Pancreas (tissue), 10 donors: ENCODE measurements at regions not wholly inside any gene's neighbourhood (a gene's known extent, or its start where the extent isn't known, plus 50 kb on each side); places are given as distances from the start of the nearest gene placed in this dataset.

ENCODE experiments used
- ATAC-seq, 4 donors: fragments of 200-7000 bp; cut with Tn5 transposase; one replicate each; pipeline versions ENCODE4 v1.8.0 to v1.9.1; 2020; ENCODE audit warnings: mild to moderate bottlenecking in 4 of 4, moderate library complexity in 4 of 4
- DNase-seq, 6 donors: peaks; one replicate each; pipeline ENCODE4 v3.0.0-alpha.2; 2020
- FAIRE-seq: peaks from 2 replicates; lab custom pipeline; 2012; peaks lifted over from hg19 to GRCh38; lab: Jason Lieb, UNC
- H3K27ac ChIP-seq, 4 donors: fragments of 200-600 bp; sonication (generic); 1 replicate in 3 of 4; 2 replicates in 1 of 4; pipeline versions ENCODE4 v1.5.0 to v1.8.0; 2020
- H3K27me3 ChIP-seq, 4 donors: fragments of 200-600 bp; one replicate each; pipeline ENCODE4 v1.8.0; 2021
- H3K36me3 ChIP-seq, 3 donors: fragments of 200-600 bp; sonication (generic) in 1 of 3; one replicate each; pipeline versions ENCODE4 v1.5.0 to v1.8.0; 2020 to 2021
- H3K4me1 ChIP-seq, 3 donors: fragments of 200-600 bp; one replicate each; pipeline ENCODE4 v1.8.0; 2021
- H3K4me3 ChIP-seq, 4 donors: fragments of 200-600 bp; sonication (generic) in 2 of 4; one replicate each; pipeline versions ENCODE4 v1.5.0 to v1.8.0; 2020 to 2021
- H3K9me3 ChIP-seq, 4 donors: fragments of 200-600 bp; one replicate each; pipeline ENCODE4 v1.8.0; 2021
- CTCF ChIP-seq, 4 donors: fragments of 200-600 bp; sonication (generic) in 3 of 4; IDR thresholded peaks; one replicate each; pipeline versions ENCODE4 v1.5.0 to v1.8.0; 2021; ENCODE audit warnings: antibody characterized with exemption in 4 of 4
- WGBS, 2 donors: extraction: QIAGEN DNeasy Blood & Tissue Kit; methylation state at CpG; one replicate each; pipeline ENCODE4 v1.1.7; 2013; 5-methylcytosine and 5-hydroxymethylcytosine counted together
- intact Hi-C, 3 donors: fragments of 100-400 bp; cut with DNase I; formaldehyde crosslinking; loops; one replicate each; pipeline versions ENCODE4 v1.11.1 to v1.14.2; 2022
- donor health status: healthy with polysubstance abuse.
- donor health status: DM: no; HTN: no; CAD: no; lungs with moderate emphysema.
- donor health status: DM: no; HTN: no; CAD: no.
- donor health status: control.
- donor health status: control.
- donor health status: Bipolar disorder and iron deficiency.
- donor health status: DM: yes; HTN: yes; CAD: no.
- donor health status: DM: no; HTN: no; CAD: no.
- donor health status: DM: no; HTN: no; CAD: no.
- donor health status: DM: yes; HTN: yes; CAD: no.

GRCh38 chr21:15207635-15208370 lies 143.0 kb upstream of the NRIP1 start:
- intact Hi-C loops = no loop called here
- TF ChIP-seq CTCF (IDR thresholded peaks at IDR 0.05) = no peak
- ATAC-seq (no peak), FAIRE-seq (no peak), DNase-seq (no peak)
- Histone ChIP-seq H3K4me1 (peaks cover 0 to 9% (median 4%) of the 10 kb centered on the region in 3 donors), H3K4me3 (no peak overlapping the region), H3K27ac (no peak overlapping the region), H3K36me3 (no peaks in the 10 kb centered on the region), H3K9me3 (no peaks in the 10 kb centered on the region), H3K27me3 (no peaks in the 10 kb centered on the region)
- whole genome bisulfite sequencing, 2 donors = 89 to 94% methylated on average over 13 of the region's 13 CpGs

GRCh38 chr21:15208786-15209185 lies 144.0 kb upstream of the NRIP1 start:
- intact Hi-C loops = no loop called here
- H3K9me3 ChIP-seq = no peaks in the 10 kb centered on the region
- ATAC-seq (no peak), FAIRE-seq (no peak), DNase-seq (no peak)
- no peak overlapping the region for H3K27ac ChIP-seq
- no peaks in the 10 kb centered on the region for H3K27me3 ChIP-seq
- no peak for TF ChIP-seq CTCF (IDR thresholded peaks at IDR 0.05)
- H3K4me3 ChIP-seq = no peak overlapping the region
- H3K36me3 ChIP-seq = no peaks in the 10 kb centered on the region
- WGBS, 2 donors = 90 to 92% methylated on average over 4 of the region's 4 CpGs
- peaks cover 0 to 3% (median 0%) of the 10 kb centered on the region in 3 donors for H3K4me1 ChIP-seq

- DNase-seq = no peak
- H3K9me3 ChIP-seq = no peaks in the 10 kb centered on the region
- TF ChIP-seq CTCF (IDR thresholded peaks at IDR 0.05) = no peak
- FAIRE-seq = no peak
- no peak overlapping the region for H3K4me3 ChIP-seq
- intact Hi-C loops = no loop called here
- H3K4me1 ChIP-seq = no peaks in the 10 kb centered on the region
- H3K27me3 ChIP-seq = no peaks in the 10 kb centered on the region
- no peaks in the 10 kb centered on the region for H3K36me3 ChIP-seq
- no peak overlapping the region for H3K27ac ChIP-seq
- ATAC-seq = no peak
Observed at GRCh38 chr21:15209224-15209623, 144.4 kb upstream of the NRIP1 start.

GRCh38 chr21:15210235-15210678 lies 145.5 kb upstream of the NRIP1 start:
- FAIRE-seq = no peak
- DNase-seq = peak in 4 of 6 donors; percentile 13 to 43 (median 26)
- Histone ChIP-seq H3K36me3 (no peaks in the 10 kb centered on the region), H3K27me3 (no peaks in the 10 kb centered on the region), H3K4me3 (no peak overlapping the region), H3K9me3 (no peaks in the 10 kb centered on the region), H3K4me1 (no peaks in the 10 kb centered on the region), H3K27ac (no peak overlapping the region)
- WGBS, 2 donors = 45 to 47% methylated on average over 3 of the region's 3 CpGs
- ATAC-seq = peak; percentile 46 to 86 (median 71)
- intact Hi-C loops = no loop called here
- TF ChIP-seq CTCF (IDR thresholded peaks at IDR 0.05) = no peak

- WGBS, 2 donors = 77 to 82% methylated on average over 5 of the region's 5 CpGs
- Histone ChIP-seq H3K36me3 (no peaks in the 10 kb centered on the region), H3K9me3 (no peaks in the 10 kb centered on the region), H3K27me3 (no peaks in the 10 kb centered on the region), H3K4me3 (no peak overlapping the region), H3K4me1 (no peaks in the 10 kb centered on the region), H3K27ac (no peak overlapping the region)
- intact Hi-C loops = no loop called here
- no peak for TF ChIP-seq CTCF (IDR thresholded peaks at IDR 0.05)
- ATAC-seq (peak in 1 of 4 donors; percentile 32), DNase-seq (no peak), FAIRE-seq (no peak)
Observed at GRCh38 chr21:15211491-15212133, 146.8 kb upstream of the NRIP1 start.
